ENCODE measurements at regions not wholly inside any gene's neighbourhood (a gene's known extent, or its start where the extent isn't known, plus 50 kb on each side); places are given as distances from the start of the nearest gene placed in this dataset.

GRCh38 chr10:6979371-6979770 is 399.3 kb upstream of the PRKCQ start:
- no peak for TF ChIP-seq CTCF (IDR thresholded peaks at IDR 0.05)

GRCh38 chr10:6978187-6978627 is 398.1 kb upstream of the PRKCQ start:
- Histone ChIP-seq H3K4me3 (no peak overlapping the region), H3K27me3 (no peaks in the 10 kb centered on the region), H3K36me3 (no peaks in the 10 kb centered on the region), H3K9ac (ENCODE audit: low read depth in 2 of 2, low read length in 2 of 2) (no peak overlapping the region), H3K9me3 (no peaks in the 10 kb centered on the region), H3K4me1 (no peaks in the 10 kb centered on the region), H3K27ac (no peak overlapping the region)
- no peak for DNase-seq
- TF ChIP-seq CTCF (IDR thresholded peaks at IDR 0.05) = no peak
- intact Hi-C loops (cut with DNase I) = no loop called here

More at GRCh38 chr10:6979371-6979770, 399.3 kb upstream of the PRKCQ start:
- Histone ChIP-seq H3K9ac (ENCODE audit: low read depth in 2 of 2, low read length in 2 of 2) (no peak overlapping the region), H3K4me3 (no peak overlapping the region), H3K27me3 (no peaks in the 10 kb centered on the region), H3K27ac (no peak overlapping the region), H3K4me1 (no peaks in the 10 kb centered on the region), H3K9me3 (no peaks in the 10 kb centered on the region), H3K36me3 (no peaks in the 10 kb centered on the region)
- DNase-seq = no peak
- intact Hi-C loops (cut with DNase I) = no loop called here

- TF ChIP-seq CTCF (IDR thresholded peaks at IDR 0.05) = no peak
Measured at GRCh38 chr10:6977398-6978186, 397.5 kb upstream of the PRKCQ start.

GRCh38 chr10:6973899-6974298 is 393.8 kb upstream of the PRKCQ start:
- H3K4me1 ChIP-seq = no peaks in the 10 kb centered on the region
- H3K9me3 ChIP-seq = no peaks in the 10 kb centered on the region
- intact Hi-C loops (cut with DNase I) = no loop called here
- H3K27me3 ChIP-seq = no peaks in the 10 kb centered on the region
- no peak overlapping the region for H3K27ac ChIP-seq
- TF ChIP-seq CTCF (IDR thresholded peaks at IDR 0.05) = no peak
- no peak for DNase-seq
- H3K9ac ChIP-seq (ENCODE audit: low read depth in 2 of 2, low read length in 2 of 2) = no peak overlapping the region
- H3K36me3 ChIP-seq = no peaks in the 10 kb centered on the region
- H3K4me3 ChIP-seq = no peak overlapping the region

More at GRCh38 chr10:6977398-6978186, 397.5 kb upstream of the PRKCQ start:
- no peaks in the 10 kb centered on the region for H3K4me1 ChIP-seq
- no peak for DNase-seq
- H3K27ac ChIP-seq = no peak overlapping the region
- intact Hi-C loops (cut with DNase I) = no loop called here
- H3K9me3 ChIP-seq = no peaks in the 10 kb centered on the region
- no peaks in the 10 kb centered on the region for H3K27me3 ChIP-seq
- no peak overlapping the region for H3K4me3 ChIP-seq
- H3K36me3 ChIP-seq = no peaks in the 10 kb centered on the region
- H3K9ac ChIP-seq (ENCODE audit: low read depth in 2 of 2, low read length in 2 of 2) = no peak overlapping the region

- H3K9me3 ChIP-seq = no peaks in the 10 kb centered on the region
- intact Hi-C loops (cut with DNase I) = no loop called here
- no peak for TF ChIP-seq CTCF (IDR thresholded peaks at IDR 0.05)
- no peaks in the 10 kb centered on the region for H3K4me1 ChIP-seq
- H3K36me3 ChIP-seq = no peaks in the 10 kb centered on the region
- DNase-seq = no peak
- H3K9ac ChIP-seq (ENCODE audit: low read depth in 2 of 2, low read length in 2 of 2) = no peak overlapping the region
- no peak overlapping the region for H3K27ac ChIP-seq
- H3K4me3 ChIP-seq = no peak overlapping the region
- H3K27me3 ChIP-seq = no peaks in the 10 kb centered on the region
Measured at GRCh38 chr10:6972226-6972625, 392.1 kb upstream of the PRKCQ start.
